PC-9 (cell line): ENCODE measurements at regions not wholly inside any gene's neighbourhood (a gene's known extent, or its start where the extent isn't known, plus 50 kb on each side); places are given as distances from the start of the nearest gene placed in this dataset.

Source experiments
- EZH2 ChIP-seq: fragments of 200-600 bp; sonication (generic); IDR thresholded peaks from 2 replicates; pipeline ENCODE4 v1.8.0; 2017; ENCODE audit warnings: antibody characterized with exemption, low read depth
- TF ChIP-seq, protein P1 (sequence below): fragments of 200-600 bp; sonication (generic); conservative IDR thresholded peaks from 2 replicates; pipeline ENCODE4 v1.6.1; 2017; ENCODE audit warnings: mixed run types, antibody characterized with exemption, mild to moderate bottlenecking, moderate library complexity

DNA sequence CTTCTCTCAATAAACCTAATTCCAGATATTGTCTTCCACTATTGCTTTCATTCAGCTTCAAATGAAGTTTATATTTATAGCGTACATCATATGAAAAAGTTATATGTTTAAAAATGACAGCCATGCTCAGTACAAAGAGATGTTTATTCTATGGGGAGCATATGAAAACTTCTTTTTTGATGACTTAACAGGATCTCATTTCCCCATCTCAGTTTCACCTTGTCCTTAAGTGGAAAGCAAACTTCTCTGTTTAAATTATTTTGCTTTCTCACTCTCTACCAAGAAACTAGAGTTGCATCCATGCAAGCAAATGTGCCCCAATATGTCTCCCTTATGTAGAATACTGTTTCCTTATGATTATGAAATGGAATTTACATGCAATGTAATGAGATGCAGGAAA, 799.5 kb upstream of the RGS18 start:
- TF ChIP-seq, protein P1, sequence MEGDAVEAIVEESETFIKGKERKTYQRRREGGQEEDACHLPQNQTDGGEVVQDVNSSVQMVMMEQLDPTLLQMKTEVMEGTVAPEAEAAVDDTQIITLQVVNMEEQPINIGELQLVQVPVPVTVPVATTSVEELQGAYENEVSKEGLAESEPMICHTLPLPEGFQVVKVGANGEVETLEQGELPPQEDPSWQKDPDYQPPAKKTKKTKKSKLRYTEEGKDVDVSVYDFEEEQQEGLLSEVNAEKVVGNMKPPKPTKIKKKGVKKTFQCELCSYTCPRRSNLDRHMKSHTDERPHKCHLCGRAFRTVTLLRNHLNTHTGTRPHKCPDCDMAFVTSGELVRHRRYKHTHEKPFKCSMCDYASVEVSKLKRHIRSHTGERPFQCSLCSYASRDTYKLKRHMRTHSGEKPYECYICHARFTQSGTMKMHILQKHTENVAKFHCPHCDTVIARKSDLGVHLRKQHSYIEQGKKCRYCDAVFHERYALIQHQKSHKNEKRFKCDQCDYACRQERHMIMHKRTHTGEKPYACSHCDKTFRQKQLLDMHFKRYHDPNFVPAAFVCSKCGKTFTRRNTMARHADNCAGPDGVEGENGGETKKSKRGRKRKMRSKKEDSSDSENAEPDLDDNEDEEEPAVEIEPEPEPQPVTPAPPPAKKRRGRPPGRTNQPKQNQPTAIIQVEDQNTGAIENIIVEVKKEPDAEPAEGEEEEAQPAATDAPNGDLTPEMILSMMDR = no peak
- no peak for TF ChIP-seq EZH2
